Sciatic nerve (tissue), 2 donors: ENCODE measurements at regions not wholly inside any gene's neighbourhood (a gene's known extent, or its start where the extent isn't known, plus 50 kb on each side); places are given as distances from the start of the nearest gene placed in this dataset.

Experiments
- ATAC-seq: fragments of 200-7000 bp; cut with Tn5 transposase; one replicate; pipeline ENCODE4 v1.9.1; 2020; ENCODE audit warnings: mild to moderate bottlenecking, moderate library complexity
- DNase-seq: peaks from one replicate; pipeline ENCODE4 v3.0.0-alpha.2; 2020; ENCODE audit warnings: low spot score
- intact Hi-C: fragments of 100-400 bp; cut with DNase I; formaldehyde crosslinking; loops from one replicate; pipeline ENCODE4 v1.14.2; 2022
- donor health status: DM: no; HTN: no; CAD: no.
- donor health status: DM: no; HTN: no; CAD: no.

DNA sequence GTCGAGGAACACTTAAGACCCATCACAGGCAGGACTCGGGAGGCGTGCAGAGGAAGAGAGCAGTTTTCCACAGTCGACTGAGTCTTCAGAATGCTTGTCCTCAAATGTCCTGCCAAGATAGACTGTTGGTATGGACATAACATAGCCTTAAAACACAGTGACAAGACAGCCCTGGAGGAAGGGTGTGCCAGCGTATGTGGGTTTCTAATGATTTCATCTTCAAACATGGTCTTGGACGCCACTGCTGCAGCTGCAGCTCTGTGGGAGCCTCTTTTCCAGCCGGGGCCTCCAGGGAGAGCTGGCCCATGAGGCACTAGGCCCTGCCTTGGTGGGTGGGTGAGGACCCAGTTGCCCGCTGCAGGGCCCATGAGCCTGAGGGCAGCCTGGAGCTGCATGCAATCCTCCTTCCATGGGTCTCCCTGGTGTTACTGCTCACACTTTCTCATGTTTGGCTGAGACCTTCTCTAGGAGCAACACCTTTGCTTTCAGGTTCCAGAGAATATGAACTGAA, 198.6 kb downstream of the KLF13 start:
- DNase-seq: no peak
- no peak for ATAC-seq
- intact Hi-C loops: no loop called here

DNA sequence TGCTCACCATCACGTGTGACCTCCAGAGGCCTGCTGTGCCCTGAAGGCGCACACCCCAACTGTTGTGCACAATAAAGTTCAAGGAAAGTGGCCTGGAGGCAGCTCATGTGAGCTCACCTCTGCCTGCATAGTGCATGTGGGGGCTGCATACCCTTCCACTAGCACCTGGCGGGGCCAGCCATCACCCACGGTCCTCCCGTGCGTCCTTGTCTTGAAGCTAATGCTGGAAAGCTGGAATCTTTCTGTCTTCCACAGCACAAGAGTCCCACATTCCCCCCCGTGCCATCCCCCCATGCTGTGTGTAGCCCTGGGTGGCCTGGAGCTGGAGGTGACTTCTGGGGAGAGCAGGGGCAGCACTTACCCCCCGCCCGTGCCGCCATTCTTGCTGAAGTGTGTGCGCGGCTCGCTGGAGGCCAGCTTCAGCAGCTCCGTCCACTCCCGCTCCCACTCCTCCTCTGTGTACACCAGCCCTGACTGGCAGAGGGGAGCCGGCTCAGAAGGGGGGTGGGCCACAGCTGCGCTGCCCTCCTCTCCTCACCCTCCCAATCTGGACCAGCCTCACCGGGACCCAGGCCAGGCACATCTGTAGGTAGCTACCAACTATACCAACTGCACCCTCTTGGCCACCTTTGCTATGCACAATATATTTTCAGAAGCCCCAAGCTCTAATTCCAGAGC, 199.5 kb downstream of the KLF13 start:
- no peak for ATAC-seq
- DNase-seq: no peak
- intact Hi-C loops: no loop called here

DNA sequence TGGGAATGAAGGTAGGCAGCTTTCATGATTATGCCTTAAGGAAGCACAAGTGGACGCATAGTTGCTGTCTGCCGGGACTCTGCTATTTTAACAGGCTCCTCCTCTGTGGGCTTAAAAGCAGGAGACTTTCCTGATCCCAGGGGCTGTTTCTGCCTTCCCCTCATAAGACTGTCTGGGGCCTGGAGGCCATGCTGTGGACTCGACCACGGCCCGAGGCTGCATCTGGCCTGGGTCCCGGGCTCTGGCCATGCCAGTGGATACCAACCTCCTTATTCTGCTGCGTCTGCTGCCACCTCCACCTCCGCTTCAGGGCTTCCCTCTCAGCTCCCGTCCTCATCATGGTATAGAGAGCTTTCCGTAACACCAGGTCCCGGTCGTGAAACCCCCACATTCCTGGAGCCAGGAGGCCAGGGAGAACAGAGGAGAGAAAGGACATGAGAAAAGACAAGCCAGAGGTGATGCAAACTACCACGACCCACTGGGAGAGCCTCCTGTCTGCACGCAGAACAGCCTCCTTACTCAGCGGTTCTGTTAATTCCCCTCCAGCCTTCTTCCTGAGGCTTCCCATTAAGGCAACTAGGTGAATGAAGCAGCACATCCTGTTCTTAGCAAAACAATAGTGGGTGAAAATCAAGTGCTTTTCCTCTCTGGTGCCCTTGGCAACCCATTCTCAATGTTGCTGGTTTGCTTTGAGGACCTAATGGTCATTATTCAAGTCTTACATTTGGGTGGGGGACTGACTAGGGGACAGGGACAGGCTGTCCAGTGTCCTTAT, 200.5 kb downstream of the KLF13 start:
- intact Hi-C loops: no loop called here
- no peak for DNase-seq
- ATAC-seq: no peak

DNA sequence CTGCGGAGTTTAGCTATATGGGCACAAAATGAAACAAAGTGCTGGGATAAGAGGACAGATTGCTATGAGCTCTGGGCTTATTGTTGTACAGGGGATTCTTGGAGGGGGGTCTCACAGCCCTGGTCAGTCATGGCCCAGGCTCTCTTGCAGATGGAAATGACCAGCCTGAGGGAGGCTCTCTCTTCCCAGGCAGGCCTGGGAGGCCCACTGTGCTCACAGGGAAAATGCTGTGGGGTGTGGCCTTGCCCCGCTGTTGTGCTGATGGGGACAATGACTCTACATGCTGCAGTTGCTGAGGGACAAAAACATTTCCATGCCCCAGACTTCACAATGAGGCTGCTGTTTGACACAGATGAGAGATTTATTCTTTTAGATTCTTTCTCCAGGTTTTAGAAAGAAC, 202.2 kb downstream of the KLF13 start:
- intact Hi-C loops: no loop called here
- DNase-seq: no peak
- ATAC-seq: no peak

DNA sequence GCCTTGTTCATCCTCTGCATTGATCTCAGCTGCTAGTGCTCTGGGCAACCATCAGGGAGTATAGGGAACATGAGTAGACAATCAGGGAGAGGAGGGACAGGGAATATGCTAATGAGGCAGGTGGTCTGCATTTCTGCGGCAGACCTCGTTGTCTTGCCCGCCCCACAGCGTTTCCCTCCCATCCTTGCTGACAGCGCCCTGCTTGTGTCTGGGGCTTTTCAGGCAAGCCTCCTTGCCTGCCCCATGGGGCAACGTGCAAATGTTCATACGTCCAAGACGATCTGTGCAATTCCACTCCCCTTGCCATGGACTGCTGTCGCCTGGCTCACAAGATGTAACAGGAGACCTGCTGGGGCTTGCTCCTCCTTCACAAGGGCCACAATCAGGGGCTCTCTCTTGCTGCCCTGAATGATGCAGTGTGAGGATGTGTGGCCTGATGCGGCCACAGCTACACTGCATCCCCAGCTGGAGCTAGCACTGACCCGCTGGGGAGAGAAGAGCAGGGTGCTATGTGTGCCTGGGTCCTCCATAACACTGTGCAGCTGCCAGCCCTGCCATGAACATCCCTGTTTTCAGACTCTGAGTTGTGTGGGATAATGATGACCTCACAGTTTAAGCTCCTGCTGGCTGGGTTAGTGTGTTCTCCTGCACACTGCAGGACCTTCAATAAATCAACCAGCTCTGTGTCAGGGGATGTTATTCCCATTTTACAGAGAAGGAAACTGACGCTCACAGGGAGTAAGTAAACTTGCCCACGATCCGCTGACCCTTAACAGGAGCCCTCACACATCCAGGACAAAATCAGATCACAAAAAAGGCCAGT, 211.3 kb downstream of the KLF13 start:
- no peak for ATAC-seq
- intact Hi-C loops: no loop called here
- DNase-seq: no peak

DNA sequence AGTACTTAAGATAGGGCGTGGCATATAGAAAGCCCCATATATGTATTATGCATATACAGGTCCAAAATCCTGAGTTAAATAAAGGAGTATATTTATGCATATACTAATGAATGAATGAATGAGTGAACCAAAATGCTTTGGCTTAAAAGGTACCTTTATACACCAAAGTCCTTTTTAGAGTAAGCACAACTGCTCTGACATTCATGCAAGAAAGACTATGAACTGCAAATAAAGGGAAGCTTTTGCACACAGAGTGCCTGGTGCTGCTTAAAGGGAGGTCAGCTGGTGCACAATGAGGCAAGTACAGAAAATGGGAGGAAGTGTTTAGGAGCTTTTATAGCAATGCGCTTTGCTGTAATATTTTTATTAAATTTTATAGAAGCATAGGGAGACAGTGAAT, 214.0 kb downstream of the KLF13 start:
- intact Hi-C loops: no loop called here
- DNase-seq (no peak), ATAC-seq (no peak)

DNA sequence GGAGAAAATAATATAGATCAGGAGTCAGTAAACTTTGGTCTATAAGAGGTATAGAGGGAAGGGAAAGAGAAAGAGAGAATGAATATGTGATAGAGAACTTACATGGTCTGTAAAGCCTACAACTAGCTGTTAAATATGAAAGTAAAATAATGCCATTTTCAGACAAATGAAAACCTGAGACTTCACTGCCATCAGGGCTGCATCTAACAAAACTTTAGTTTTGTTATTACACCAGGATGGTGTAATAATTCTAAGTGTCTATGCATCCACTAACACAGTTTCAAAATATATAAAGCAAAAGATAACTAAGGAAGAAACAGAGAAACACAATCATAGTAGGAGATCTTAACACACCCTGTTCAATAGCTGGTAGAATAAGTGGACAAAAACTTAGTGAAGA, 217.7 kb downstream of the KLF13 start:
- intact Hi-C loops: no loop called here
- DNase-seq: no peak
- no peak for ATAC-seq

DNA sequence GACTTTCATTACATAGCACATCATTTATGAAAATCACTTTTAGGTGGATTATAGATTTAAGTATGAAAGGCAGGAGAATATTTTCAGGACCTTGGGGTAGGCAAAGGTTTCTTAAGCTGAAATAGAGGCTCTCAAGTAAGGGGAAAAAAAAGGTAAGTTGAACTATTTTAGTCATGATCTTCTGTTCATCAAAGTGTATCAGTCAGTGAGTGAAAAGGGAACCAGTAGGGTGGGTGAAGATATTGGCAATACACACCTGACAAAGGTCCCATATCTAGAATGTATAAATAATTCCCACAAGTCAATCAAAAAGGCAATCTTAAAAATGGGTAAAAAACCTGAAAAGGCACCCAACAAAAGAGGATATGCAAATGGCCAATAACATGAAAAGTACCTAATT, 218.6 kb downstream of the KLF13 start:
- intact Hi-C loops: no loop called here
- DNase-seq (no peak), ATAC-seq (no peak)

DNA sequence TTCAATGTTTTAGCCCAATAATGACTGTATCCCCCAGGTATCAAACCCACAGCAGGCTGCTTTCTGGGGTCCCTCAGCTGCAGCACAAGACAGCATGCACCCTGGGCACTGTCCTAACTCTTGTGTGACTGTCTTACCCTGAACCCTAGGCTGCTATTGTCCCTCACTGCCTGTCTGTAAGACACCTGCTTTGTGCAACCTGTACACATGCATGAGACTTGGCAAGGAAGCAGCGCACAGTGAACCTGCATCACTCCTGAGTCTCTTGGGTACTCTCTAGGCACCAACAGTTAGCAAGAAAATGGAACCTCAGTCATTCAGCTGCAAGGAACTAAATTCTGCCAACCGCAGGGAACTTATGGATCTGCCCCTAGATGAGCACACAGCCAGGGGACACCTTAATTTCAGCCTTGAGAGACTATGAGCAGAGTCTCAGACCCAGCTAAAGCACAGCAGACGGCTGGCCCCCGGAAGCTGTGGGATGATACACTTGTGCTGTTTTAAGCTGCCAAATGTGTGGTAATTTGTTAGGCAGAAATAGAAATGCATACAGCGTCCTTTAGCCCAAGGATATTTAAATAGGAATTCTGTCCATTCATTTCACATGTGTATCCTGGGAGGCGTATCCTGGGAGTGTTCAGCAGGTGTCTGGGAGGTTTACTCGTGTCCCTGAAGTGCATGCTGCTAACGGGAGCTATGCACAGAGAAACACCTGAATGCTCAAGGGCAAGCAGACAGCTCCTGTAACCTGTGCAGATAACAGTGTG, 223.8 kb downstream of the KLF13 start:
- DNase-seq (no peak), ATAC-seq (no peak)
- intact Hi-C loops: no loop called here

DNA sequence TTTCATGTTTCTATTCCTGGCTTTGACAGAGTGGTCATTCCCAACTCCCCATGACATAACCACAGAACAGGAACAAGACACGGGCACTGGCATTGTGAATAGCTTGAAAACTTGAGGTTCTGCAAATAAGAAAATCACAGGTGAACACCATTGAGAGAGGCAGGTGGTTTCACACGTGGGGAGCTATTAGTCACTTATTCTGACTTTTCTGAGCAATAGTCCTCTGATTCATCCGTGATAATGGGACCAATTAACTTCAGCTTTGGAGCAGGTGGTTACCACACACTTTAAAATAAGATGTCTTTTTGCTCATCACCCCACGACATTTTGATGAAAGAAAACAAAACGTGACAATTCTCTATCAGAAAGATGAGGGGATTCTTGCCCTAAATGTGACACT, 224.7 kb downstream of the KLF13 start:
- intact Hi-C loops: no loop called here
- DNase-seq: no peak
- ATAC-seq: no peak

DNA sequence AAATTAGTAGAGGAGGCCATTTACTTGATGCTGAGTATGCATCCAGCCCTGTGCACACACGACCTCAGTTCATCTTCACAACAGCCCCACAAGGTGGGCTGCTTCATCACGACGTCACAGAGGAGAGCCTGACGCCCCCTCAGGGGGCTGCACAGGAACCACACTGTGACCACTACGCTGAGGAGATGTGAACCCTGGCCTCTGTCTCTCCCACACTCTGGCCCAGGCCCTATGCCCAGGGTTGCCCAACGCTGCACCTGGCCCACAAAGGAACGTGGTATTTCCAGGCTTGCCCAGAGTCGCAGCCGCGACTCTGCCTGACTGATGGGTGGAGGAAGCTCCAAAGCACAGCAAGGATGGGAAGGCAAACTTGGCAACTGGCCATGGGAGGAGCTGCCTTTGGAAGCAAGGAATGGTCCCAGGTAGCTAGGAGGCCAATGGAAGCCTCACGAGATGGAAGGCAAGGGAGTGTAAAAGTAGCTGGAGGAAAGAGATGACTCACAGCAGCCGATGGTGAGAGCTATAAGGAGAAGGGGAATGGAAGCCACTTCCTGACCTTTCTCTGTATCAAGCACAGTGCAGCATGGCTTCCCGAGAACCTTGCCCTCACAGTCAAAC, 226.0 kb downstream of the KLF13 start:
- ATAC-seq: no peak
- intact Hi-C loops: no loop called here
- DNase-seq: no peak

DNA sequence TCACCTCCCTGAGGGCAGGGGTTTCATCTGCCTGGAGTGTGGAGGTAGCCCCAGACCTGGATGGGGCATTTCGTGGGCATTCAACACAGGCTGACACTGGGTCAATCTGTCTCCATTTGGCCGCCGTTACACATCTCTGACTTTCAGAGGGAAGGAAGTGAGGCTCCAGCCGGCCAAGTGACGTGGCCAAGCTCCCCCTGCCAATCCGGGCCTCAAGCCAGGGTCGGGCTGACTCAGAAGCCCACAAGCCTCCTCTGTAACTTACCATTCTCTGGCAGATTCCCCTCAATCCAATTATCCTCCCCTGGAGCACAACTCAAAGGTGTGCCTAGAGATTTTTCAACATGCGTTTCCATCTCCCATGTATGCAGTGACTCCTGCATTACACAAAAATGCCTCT, 227.6 kb downstream of the KLF13 start:
- intact Hi-C loops: no loop called here
- DNase-seq (no peak), ATAC-seq (peak; percentile 48)

DNA sequence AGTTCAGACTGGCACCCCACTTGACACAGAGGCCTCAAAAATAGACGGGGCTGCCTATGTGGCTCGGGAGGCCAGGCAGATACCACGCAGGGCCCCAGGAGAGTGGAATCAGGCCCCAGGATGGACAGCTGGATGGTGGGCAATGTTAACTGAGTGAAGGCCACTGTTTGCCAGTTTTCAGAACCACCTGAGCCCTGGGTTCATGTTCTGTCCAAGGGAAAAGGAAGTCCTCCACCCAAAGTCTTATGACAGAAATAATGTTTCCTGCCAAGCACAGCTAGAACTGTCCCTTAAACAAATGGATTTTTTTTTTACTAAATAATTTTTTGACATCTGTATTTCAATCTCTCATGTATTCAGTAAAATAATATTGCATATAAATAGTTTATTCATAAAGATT, 228.4 kb downstream of the KLF13 start:
- DNase-seq (no peak), ATAC-seq (no peak)
- intact Hi-C loops: no loop called here

DNA sequence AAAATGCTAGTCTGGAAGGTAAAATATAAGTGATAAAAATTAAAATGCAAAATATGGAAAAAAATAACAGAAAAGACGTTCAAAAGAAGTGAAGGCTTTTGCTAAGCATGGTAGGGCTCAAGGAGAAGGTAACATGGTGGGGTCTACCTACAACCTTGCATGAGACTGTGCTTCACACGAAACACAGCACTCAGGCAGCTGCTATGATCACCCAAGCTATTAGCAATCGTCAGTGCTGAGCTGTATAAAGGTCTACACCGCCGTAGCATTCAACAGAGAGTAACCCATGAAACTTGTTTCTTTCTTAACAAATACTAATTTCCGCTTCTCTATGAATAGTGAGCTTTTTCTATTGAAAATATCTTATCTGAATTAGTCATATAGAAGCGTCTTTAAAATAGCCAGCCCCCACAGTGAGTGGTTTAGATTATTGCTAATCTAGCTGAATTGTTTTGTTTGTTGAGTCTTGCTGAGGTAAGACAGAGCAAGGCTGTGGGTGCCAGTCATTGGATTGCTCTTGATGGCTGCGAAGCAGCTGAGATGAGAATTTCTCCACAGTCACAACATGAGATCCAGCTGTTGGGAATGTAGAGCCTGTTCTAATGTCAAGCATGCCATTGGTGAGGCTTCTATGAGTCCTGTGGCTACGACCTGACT, 230.0 kb downstream of the KLF13 start:
- intact Hi-C loops: no loop called here
- no peak for DNase-seq
- no peak for ATAC-seq

DNA sequence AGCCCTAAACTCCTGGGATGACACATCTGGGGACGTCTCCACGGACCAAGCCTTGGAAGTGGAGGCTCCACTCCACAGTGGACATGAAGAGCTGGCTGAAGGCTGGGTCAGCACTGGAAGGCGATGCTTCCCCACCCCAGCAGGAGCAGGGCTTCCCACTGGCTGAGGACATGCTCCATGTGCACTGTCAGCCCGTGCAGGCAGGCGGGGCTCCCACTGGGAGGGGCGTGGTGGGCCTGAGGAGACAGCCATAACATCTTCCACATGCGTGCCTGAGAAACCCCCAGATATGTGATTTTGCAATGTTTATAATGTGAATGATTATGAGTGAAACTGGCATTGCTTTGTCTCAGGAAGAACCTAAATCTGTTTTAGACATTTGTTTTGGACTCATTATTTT, 231.3 kb downstream of the KLF13 start:
- ATAC-seq (no peak), DNase-seq (no peak)
- intact Hi-C loops: no loop called here

DNA sequence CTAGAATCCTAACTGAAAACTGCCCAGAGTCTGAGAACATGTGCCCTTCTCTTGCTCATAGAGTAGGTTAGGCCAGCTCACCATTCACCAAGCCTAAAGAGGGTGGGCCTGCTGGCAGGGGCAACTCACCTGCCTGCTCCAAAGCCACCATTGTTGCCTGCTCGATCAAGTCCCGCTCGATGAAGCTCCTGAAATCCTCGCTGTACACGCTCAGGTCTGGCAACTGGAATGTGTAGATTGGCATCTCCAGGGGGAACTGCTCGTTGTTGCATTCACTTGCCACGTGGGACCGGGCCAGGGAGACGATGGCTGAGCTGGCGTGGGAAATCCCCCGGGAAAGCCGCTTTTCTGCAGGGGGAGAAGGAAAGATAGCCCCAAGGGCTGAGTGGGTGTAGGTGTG, 232.2 kb downstream of the KLF13 start:
- intact Hi-C loops: no loop called here
- ATAC-seq (no peak), DNase-seq (no peak)

DNA sequence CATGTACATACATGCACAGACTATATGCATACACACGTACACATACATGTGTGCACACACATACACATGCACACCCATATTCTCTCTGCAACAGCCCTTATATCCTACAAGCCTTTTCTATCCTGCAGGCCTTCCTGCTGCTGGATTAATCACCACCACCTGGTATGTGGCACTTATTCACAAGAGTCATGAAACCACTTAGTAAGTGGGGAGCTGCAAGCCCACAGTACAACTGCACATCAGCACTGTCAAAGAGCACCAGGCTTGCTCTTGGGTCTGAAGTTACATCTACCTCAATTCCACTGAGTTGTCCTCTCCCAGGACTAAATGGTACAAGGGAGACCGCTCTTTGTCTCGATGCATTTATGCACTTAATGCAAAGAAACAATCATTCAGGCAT, 233.2 kb downstream of the KLF13 start:
- intact Hi-C loops: no loop called here
- ATAC-seq: no peak
- no peak for DNase-seq

DNA sequence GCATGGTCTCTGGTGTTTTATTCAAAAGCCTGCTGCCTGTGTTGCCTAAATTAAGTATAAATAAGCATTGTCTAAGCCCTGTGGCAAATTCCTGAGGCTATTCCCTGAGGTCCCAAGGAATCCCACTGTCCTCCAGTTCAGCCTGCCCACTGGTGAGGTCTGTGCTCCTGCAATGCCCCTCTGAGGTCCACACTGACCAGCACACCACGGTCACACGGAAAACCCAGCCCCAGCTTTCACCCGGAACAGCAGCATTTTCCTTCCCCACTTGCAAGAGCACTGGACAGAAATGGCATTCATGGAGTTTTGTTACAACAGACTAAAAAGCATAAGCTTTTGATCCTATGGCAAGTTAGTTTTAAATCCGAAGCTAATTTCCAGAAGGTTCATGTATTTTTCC, 234.0 kb downstream of the KLF13 start:
- ATAC-seq: no peak
- no peak for DNase-seq
- intact Hi-C loops: no loop called here
